Progenitor cell of endocrine pancreas (in vitro differentiated cells): ENCODE measurements at regions not wholly inside any gene's neighbourhood (a gene's known extent, or its start where the extent isn't known, plus 50 kb on each side); places are given as distances from the start of the nearest gene placed in this dataset.

Experiments
- DNase-seq: peaks from one replicate; pipeline ENCODE4 v3.0.0; 2021; ENCODE audit warnings: low spot score; ENCODE audit not compliant: unreplicated experiment
- H3K27ac Mint-ChIP-seq: 2 replicates; pipeline ENCODE4 v1.8.0; 2021; ENCODE audit warnings: mild to moderate bottlenecking, moderate library complexity, mixed read lengths
- H3K27me3 Mint-ChIP-seq: 2 replicates; pipeline ENCODE4 v1.8.0; 2021; ENCODE audit warnings: mixed read lengths
- H3K36me3 Mint-ChIP-seq: 2 replicates; pipeline ENCODE4 v1.8.0; 2022; ENCODE audit warnings: mixed read lengths; ENCODE audit not compliant: insufficient read depth
- H3K4me1 Mint-ChIP-seq: 2 replicates; pipeline ENCODE4 v1.8.0; 2021; ENCODE audit warnings: low read depth, mixed read lengths
- H3K4me3 Mint-ChIP-seq: 2 replicates; pipeline ENCODE4 v1.8.0; 2021; ENCODE audit warnings: low read depth, mild to moderate bottlenecking, moderate library complexity, mixed read lengths
- H3K9me3 Mint-ChIP-seq: 2 replicates; pipeline ENCODE4 v1.8.0; 2021; ENCODE audit warnings: low read depth, mixed read lengths
- TF ChIP-seq, protein P1 (sequence below): fragments of 200-600 bp; sonication (generic); IDR thresholded peaks from one replicate; pipeline ENCODE4 v1.5.0; 2021; ENCODE audit warnings: antibody characterized with exemption, mild to moderate bottlenecking; ENCODE audit not compliant: unreplicated experiment

DNA sequence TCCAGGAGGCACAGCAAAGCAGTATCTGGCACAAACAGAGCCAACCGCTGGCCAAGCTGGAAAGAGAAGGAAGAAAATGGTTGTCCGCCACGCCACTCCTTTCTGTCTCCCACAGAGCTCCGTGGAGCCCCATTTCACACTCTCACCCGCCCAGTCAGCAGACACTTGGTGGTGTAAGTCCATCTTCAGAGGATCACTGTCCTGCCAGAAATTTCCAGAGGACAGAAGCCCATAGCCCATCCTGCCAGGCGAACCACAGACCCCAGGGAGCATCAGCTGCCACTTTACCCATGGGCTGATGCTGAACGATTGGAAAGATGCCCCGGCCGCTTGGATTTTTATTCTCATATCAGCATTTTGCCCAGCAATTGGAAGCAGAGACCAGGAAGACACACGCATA, 144.7 kb upstream of the LYZL2 start:
- DNase-seq: no peak
- no peak overlapping the region for H3K27ac Mint-ChIP-seq
- no peaks in the 10 kb centered on the region for H3K4me1 Mint-ChIP-seq
- no peak overlapping the region for H3K4me3 Mint-ChIP-seq
- peaks cover 25% of the 10 kb centered on the region for H3K27me3 Mint-ChIP-seq
- TF ChIP-seq, protein P1, sequence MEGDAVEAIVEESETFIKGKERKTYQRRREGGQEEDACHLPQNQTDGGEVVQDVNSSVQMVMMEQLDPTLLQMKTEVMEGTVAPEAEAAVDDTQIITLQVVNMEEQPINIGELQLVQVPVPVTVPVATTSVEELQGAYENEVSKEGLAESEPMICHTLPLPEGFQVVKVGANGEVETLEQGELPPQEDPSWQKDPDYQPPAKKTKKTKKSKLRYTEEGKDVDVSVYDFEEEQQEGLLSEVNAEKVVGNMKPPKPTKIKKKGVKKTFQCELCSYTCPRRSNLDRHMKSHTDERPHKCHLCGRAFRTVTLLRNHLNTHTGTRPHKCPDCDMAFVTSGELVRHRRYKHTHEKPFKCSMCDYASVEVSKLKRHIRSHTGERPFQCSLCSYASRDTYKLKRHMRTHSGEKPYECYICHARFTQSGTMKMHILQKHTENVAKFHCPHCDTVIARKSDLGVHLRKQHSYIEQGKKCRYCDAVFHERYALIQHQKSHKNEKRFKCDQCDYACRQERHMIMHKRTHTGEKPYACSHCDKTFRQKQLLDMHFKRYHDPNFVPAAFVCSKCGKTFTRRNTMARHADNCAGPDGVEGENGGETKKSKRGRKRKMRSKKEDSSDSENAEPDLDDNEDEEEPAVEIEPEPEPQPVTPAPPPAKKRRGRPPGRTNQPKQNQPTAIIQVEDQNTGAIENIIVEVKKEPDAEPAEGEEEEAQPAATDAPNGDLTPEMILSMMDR: no peak
- H3K9me3 Mint-ChIP-seq: peaks cover 9% of the 10 kb centered on the region
- H3K36me3 Mint-ChIP-seq: no peaks in the 10 kb centered on the region

DNA sequence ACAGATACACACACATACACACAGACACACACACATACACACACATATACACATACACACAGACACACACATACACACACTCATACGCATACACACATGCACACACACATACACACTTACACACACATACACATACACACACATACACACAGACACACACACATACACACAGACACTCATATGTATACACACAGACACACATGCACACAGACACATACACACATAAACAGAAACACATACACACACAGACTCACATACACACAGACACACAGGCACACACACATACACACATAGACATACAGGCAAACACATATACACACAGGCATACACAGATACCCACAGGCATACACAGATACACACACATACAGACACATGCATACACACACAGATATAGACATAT, 143.9 kb upstream of the LYZL2 start:
- H3K27me3 Mint-ChIP-seq: peaks cover 17% of the 10 kb centered on the region
- TF ChIP-seq, protein P1: no peak
- DNase-seq: no peak

GRCh38 chr10:30770816-30771215, 141.3 kb upstream of the LYZL2 start:
- H3K4me1 Mint-ChIP-seq: no peaks in the 10 kb centered on the region
- peaks cover 15% of the 10 kb centered on the region for H3K9me3 Mint-ChIP-seq
- H3K4me3 Mint-ChIP-seq: no peak overlapping the region
- DNase-seq: no peak
- H3K36me3 Mint-ChIP-seq: no peaks in the 10 kb centered on the region
- peaks cover 14% of the 10 kb centered on the region for H3K27me3 Mint-ChIP-seq
- TF ChIP-seq, protein P1: no peak
- H3K27ac Mint-ChIP-seq: no peak overlapping the region

More for the DNA sequence above, 143.9 kb upstream of the LYZL2 start:
- no peak overlapping the region for H3K27ac Mint-ChIP-seq
- no peaks in the 10 kb centered on the region for H3K36me3 Mint-ChIP-seq
- H3K9me3 Mint-ChIP-seq: peaks cover 9% of the 10 kb centered on the region
- no peaks in the 10 kb centered on the region for H3K4me1 Mint-ChIP-seq
- no peak overlapping the region for H3K4me3 Mint-ChIP-seq

- Mint-ChIP-seq H3K27ac (no peak overlapping the region), H3K9me3 (peaks cover 15% of the 10 kb centered on the region), H3K36me3 (no peaks in the 10 kb centered on the region), H3K4me1 (no peaks in the 10 kb centered on the region), H3K27me3 (peaks cover 14% of the 10 kb centered on the region), H3K4me3 (no peak overlapping the region)
- no peak for DNase-seq
- TF ChIP-seq, protein P1: no peak
Measured at GRCh38 chr10:30770229-30770628, 140.7 kb upstream of the LYZL2 start.

GRCh38 chr10:30769361-30769760, 139.8 kb upstream of the LYZL2 start:
- TF ChIP-seq, protein P1: no peak
- Mint-ChIP-seq H3K36me3 (no peaks in the 10 kb centered on the region), H3K4me1 (no peaks in the 10 kb centered on the region), H3K9me3 (peaks cover 15% of the 10 kb centered on the region), H3K27ac (no peak overlapping the region), H3K27me3 (peaks cover 14% of the 10 kb centered on the region), H3K4me3 (no peak overlapping the region)
- DNase-seq: no peak
